GM23338 (cell line): ENCODE measurements at regions not wholly inside any gene's neighbourhood (a gene's known extent, or its start where the extent isn't known, plus 50 kb on each side); places are given as distances from the start of the nearest gene placed in this dataset.

ENCODE experiments used
- ATAC-seq: fragments of 200-7000 bp; cut with Tn5 transposase; 3 replicates; pipeline ENCODE4 v1.9.1; 2020
- DNase-seq: peaks from one replicate; pipeline ENCODE4 v3.0.0-alpha.2; 2015; ENCODE audit warnings: low spot score
- H2AFZ ChIP-seq: fragments of 200-600 bp; sonication (generic); 2 replicates; pipeline ENCODE4 v1.8.0; 2016; ENCODE audit warnings: antibody characterized with exemption, mild to moderate bottlenecking, moderate library complexity
- H3F3A ChIP-seq: fragments of 200-600 bp; sonication (generic); replicated peaks from 2 replicates; pipeline ENCODE4 v1.8.0; 2017; ENCODE audit warnings: antibody characterized with exemption, mixed run types, low read depth
- H3K27ac ChIP-seq: fragments of 200-600 bp; sonication (generic); 2 replicates; pipeline ENCODE4 v1.6.1; 2016; ENCODE audit warnings: low read depth
- H3K27me3 ChIP-seq: fragments of 200-600 bp; sonication (generic); 2 replicates; pipeline ENCODE4 v1.8.0; 2016; ENCODE audit warnings: mild to moderate bottlenecking, mixed run types, moderate library complexity; ENCODE audit not compliant: insufficient read depth
- H3K36me3 ChIP-seq: fragments of 200-600 bp; sonication (generic); 2 replicates; pipeline ENCODE4 v1.8.0; 2016; ENCODE audit warnings: mild to moderate bottlenecking; ENCODE audit not compliant: insufficient read depth
- H3K4me1 ChIP-seq: fragments of 200-600 bp; sonication (generic); 2 replicates; pipeline ENCODE4 v1.8.0; 2016; ENCODE audit warnings: mild to moderate bottlenecking, moderate library complexity; ENCODE audit not compliant: insufficient read depth
- H3K4me2 ChIP-seq: fragments of 200-600 bp; sonication (generic); 2 replicates; pipeline ENCODE4 v1.7.1; 2017; ENCODE audit warnings: mixed run types
- H3K4me3 ChIP-seq: fragments of 200-600 bp; sonication (generic); 2 replicates; pipeline ENCODE4 v1.6.1; 2016; ENCODE audit warnings: mixed run types
- H3K79me2 ChIP-seq: fragments of 200-600 bp; sonication (generic); replicated peaks from 2 replicates; pipeline ENCODE4 v1.8.0; 2017; ENCODE audit warnings: mild to moderate bottlenecking; ENCODE audit not compliant: insufficient read depth
- H3K9me2 ChIP-seq: fragments of 200-600 bp; sonication (generic); 2 replicates; pipeline ENCODE4 v1.8.0; 2017; ENCODE audit not compliant: insufficient read depth
- H4K20me1 ChIP-seq: fragments of 200-600 bp; sonication (generic); replicated peaks from 2 replicates; pipeline ENCODE4 v1.8.0; 2017; ENCODE audit warnings: mild to moderate bottlenecking; ENCODE audit not compliant: insufficient read depth
- H3K27ac Mint-ChIP-seq: 2 replicates; pipeline ENCODE4 v1.8.0; 2020; ENCODE audit warnings: inconsistent platforms, mild to moderate bottlenecking, moderate library complexity, mixed read lengths
- H3K27me3 Mint-ChIP-seq: 3 replicates; pipeline ENCODE4 v1.8.0; 2022; ENCODE audit warnings: low read depth, mild to moderate bottlenecking, moderate library complexity, mixed read lengths, inconsistent platforms; ENCODE audit not compliant: insufficient read depth, poor library complexity
- H3K36me3 Mint-ChIP-seq: 3 replicates; pipeline ENCODE4 v1.8.0; 2021; ENCODE audit warnings: low read depth, mild to moderate bottlenecking, inconsistent platforms, moderate library complexity, mixed read lengths
- H3K4me1 Mint-ChIP-seq: 3 replicates; pipeline ENCODE4 v1.8.0; 2020; ENCODE audit warnings: mild to moderate bottlenecking, inconsistent platforms, mixed read lengths
- H3K4me3 Mint-ChIP-seq: 3 replicates; pipeline ENCODE4 v1.8.0; 2021; ENCODE audit warnings: moderate library complexity, mild to moderate bottlenecking, inconsistent platforms, mixed read lengths
- H3K9me3 Mint-ChIP-seq: 3 replicates; pipeline ENCODE4 v1.8.0; 2020; ENCODE audit warnings: moderate library complexity, mild to moderate bottlenecking, inconsistent platforms, mixed read lengths
- CREB1 ChIP-seq: fragments of 250-450 bp; sonication (Bioruptor Pico); IDR thresholded peaks from 2 replicates; pipeline ENCODE4 v1.5.0; 2020; ENCODE audit warnings: low read depth, mild to moderate bottlenecking, moderate library complexity
- EZH2 ChIP-seq: fragments of 200-600 bp; sonication (generic); IDR thresholded peaks from one replicate; pipeline ENCODE4 v1.8.0; 2017; ENCODE audit warnings: antibody characterized with exemption, mild to moderate bottlenecking, low read depth; ENCODE audit not compliant: unreplicated experiment
- EZH2phosphoT487 ChIP-seq: fragments of 200-600 bp; sonication (generic); IDR thresholded peaks from one replicate; pipeline ENCODE4 v1.8.1; 2018; ENCODE audit warnings: antibody characterized with exemption; ENCODE audit not compliant: unreplicated experiment
- JUNB ChIP-seq: IDR thresholded peaks from one replicate; pipeline ENCODE4 v1.6.1; 2016; ENCODE audit warnings: antibody characterized with exemption; ENCODE audit not compliant: unreplicated experiment
- NANOG ChIP-seq: IDR thresholded peaks from 2 replicates; pipeline ENCODE4 v1.6.1; 2016; ENCODE audit warnings: antibody characterized with exemption, borderline replicate concordance
- POLR2AphosphoS5 ChIP-seq: IDR thresholded peaks from 2 replicates; pipeline ENCODE4 v1.6.1; 2016; ENCODE audit warnings: antibody characterized with exemption, low read depth
- REST ChIP-seq: IDR thresholded peaks from one replicate; pipeline ENCODE4 v1.6.1; 2018; ENCODE audit warnings: antibody characterized with exemption; ENCODE audit not compliant: unreplicated experiment
- STAT1 ChIP-seq: IDR thresholded peaks from one replicate; pipeline ENCODE4 v1.6.1; 2016; ENCODE audit warnings: antibody characterized with exemption; ENCODE audit not compliant: unreplicated experiment
- ZNF114 ChIP-seq: fragments of 250-450 bp; sonication (Bioruptor Pico); IDR thresholded peaks from 2 replicates; pipeline ENCODE4 v1.5.0; 2020; ENCODE audit warnings: mild to moderate bottlenecking, moderate library complexity
- ZNF331 ChIP-seq: fragments of 250-450 bp; sonication (Bioruptor Pico); IDR thresholded peaks from 2 replicates; pipeline ENCODE4 v1.5.0; 2020; ENCODE audit warnings: low read depth, mild to moderate bottlenecking, moderate library complexity
- ZNF462 ChIP-seq: fragments of 250-450 bp; sonication (Bioruptor Pico); IDR thresholded peaks from 2 replicates; pipeline ENCODE4 v1.5.0; 2020; ENCODE audit warnings: mild to moderate bottlenecking, moderate library complexity
- TF ChIP-seq, protein P1 (sequence below), 2 experiments: fragments of 200-600 bp in 1 of 2; sonication (generic) in 1 of 2; conservative IDR thresholded peaks; 2 replicates each; pipeline versions ENCODE4 v1.5.1 to v1.6.1; 2016 to 2017; ENCODE audit warnings: antibody characterized with exemption in 2 of 2, low read depth in 2 of 2, mild to moderate bottlenecking in 2 of 2, moderate library complexity in 1 of 2
- TF ChIP-seq, protein P2 (sequence below): IDR thresholded peaks from 2 replicates; pipeline ENCODE4 v1.6.1; 2016; ENCODE audit warnings: antibody characterized with exemption

DNA sequence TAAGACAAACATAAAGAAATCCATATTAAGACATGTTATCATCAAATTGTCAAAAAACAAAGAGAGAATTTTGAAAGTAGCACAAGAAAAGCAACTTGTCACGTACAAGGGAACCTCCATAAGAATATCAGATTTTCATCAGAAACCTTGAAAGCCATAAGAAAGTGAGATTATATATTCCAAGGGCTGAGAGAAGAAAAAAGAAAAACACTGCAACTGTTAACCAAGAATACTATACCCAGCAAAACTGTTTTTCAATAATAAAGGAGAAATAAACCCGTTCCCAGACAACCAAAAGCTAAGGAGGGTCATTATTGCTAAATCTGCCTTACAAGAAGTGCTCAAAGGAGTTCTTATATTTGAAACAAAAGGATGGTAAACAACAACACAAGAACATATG, 94.7 kb upstream of the TSPAN8 start:
- DNase-seq (no peak), ATAC-seq (no peak)
- no peaks in the 10 kb centered on the region for H3K27me3 ChIP-seq
- Mint-ChIP-seq H3K4me1 (peaks cover 3% of the 10 kb centered on the region; the same call in 2 of the 3 replicates), H3K4me3 (no peak overlapping the region), H3K36me3 (peaks cover 23% of the 10 kb centered on the region), H3K9me3 (peaks cover 29% of the 10 kb centered on the region), H3K27me3 (no peaks in the 10 kb centered on the region), H3K27ac (no peak overlapping the region)
- H3K79me2 ChIP-seq, result no peaks in the 10 kb centered on the region
- H3K36me3 ChIP-seq, result peaks cover 6% of the 10 kb centered on the region; the same call in 1 of the 2 replicates
- H3F3A ChIP-seq, result no peaks in the 10 kb centered on the region
- H3K4me1 ChIP-seq, result no peaks in the 10 kb centered on the region
- no peak overlapping the region for H2AFZ ChIP-seq
- no peak for TF ChIP-seq NANOG
- no peak for TF ChIP-seq ZNF331
- no peak for TF ChIP-seq CREB1
- TF ChIP-seq STAT1, result no peak
- no peak for TF ChIP-seq JUNB
- TF ChIP-seq, protein P1, sequence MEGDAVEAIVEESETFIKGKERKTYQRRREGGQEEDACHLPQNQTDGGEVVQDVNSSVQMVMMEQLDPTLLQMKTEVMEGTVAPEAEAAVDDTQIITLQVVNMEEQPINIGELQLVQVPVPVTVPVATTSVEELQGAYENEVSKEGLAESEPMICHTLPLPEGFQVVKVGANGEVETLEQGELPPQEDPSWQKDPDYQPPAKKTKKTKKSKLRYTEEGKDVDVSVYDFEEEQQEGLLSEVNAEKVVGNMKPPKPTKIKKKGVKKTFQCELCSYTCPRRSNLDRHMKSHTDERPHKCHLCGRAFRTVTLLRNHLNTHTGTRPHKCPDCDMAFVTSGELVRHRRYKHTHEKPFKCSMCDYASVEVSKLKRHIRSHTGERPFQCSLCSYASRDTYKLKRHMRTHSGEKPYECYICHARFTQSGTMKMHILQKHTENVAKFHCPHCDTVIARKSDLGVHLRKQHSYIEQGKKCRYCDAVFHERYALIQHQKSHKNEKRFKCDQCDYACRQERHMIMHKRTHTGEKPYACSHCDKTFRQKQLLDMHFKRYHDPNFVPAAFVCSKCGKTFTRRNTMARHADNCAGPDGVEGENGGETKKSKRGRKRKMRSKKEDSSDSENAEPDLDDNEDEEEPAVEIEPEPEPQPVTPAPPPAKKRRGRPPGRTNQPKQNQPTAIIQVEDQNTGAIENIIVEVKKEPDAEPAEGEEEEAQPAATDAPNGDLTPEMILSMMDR (conservative IDR thresholded peaks at IDR 0.05; ENCODE audit: low read depth in 2 of 2), result no peak
- no peak for TF ChIP-seq EZH2phosphoT487
- TF ChIP-seq ZNF114 (CRISPR knock-in tag), result no peak
- no peak for TF ChIP-seq ZNF462
- TF ChIP-seq EZH2, result no peak
- TF ChIP-seq, protein P2, sequence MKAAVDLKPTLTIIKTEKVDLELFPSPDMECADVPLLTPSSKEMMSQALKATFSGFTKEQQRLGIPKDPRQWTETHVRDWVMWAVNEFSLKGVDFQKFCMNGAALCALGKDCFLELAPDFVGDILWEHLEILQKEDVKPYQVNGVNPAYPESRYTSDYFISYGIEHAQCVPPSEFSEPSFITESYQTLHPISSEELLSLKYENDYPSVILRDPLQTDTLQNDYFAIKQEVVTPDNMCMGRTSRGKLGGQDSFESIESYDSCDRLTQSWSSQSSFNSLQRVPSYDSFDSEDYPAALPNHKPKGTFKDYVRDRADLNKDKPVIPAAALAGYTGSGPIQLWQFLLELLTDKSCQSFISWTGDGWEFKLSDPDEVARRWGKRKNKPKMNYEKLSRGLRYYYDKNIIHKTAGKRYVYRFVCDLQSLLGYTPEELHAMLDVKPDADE, result no peak
- TF ChIP-seq REST, result no peak
- TF ChIP-seq POLR2AphosphoS5, result no peak
- H3K4me2 ChIP-seq, result no peak overlapping the region
- H3K27ac ChIP-seq, result no peak overlapping the region
- H3K9me2 ChIP-seq, result peaks cover 11% of the 10 kb centered on the region; the same call in 1 of the 2 replicates
- no peaks in the 10 kb centered on the region for H4K20me1 ChIP-seq
- H3K4me3 ChIP-seq, result no peak overlapping the region
